KBM-7 (cell line): ENCODE measurements at regions not wholly inside any gene's neighbourhood (a gene's known extent, or its start where the extent isn't known, plus 50 kb on each side); places are given as distances from the start of the nearest gene placed in this dataset.

Experiments
- DNase-seq: peaks from one replicate; pipeline ENCODE4 v3.0.0-alpha.2; 2015
- in situ Hi-C: fragments of 300-500 bp; cut with MboI; formaldehyde crosslinking; loops from 2 replicates; pipeline ENCODE4 v1.14.3; 2020; ENCODE audit warnings: low sequenced_read_pairs, low pct_unique_long_range_greater_than_20kb, mixed read lengths

- DNase-seq: no peak
- in situ Hi-C loops: no loop called here
Measured at GRCh38 chr15:47157827-47158226, 559.5 kb upstream of the SEMA6D start.

DNA sequence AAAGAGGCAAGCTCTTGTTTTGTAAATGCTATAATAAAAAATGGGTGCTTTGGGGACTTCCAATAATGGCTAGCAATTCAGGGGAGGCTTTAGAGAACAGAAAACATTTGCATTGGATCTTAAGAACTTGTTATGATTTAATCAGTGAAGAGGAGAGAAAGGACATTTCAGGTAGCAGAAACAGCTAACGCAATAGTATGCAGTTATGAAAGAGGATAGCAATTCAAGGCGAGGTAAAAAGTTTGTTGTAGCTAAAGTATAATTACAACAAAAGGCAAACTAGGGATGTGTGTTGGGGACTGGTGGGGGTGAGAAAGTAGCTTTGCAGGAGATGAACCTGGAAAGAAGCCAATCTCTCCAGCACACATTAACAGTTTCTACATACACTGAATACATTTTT is 558.7 kb upstream of the SEMA6D start:
- no peak for DNase-seq

DNA sequence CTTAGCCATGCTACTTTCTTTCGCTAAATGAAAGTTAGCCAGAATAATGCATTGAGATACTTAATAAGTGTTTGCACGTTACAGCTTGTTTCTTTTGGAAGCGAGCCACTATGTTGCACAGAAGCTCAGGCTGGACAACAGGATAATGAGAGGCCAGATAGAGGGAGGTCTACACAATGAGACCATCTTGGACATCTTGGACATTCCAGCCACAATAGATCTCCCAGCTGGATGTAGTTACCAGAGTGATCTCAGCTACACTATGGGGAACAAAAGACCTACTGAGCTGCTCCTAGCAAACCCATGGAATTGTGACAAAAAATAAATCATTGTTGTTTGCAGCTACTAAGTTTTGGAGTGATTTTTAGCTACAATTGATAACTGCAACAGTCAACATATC is 540.1 kb upstream of the SEMA6D start:
- in situ Hi-C loops: no loop called here

More for the DNA sequence above, 558.7 kb upstream of the SEMA6D start:
- in situ Hi-C loops: no loop called here

GRCh38 chr15:47179988-47180387 is 537.3 kb upstream of the SEMA6D start:
- in situ Hi-C loops: no loop called here
- no peak for DNase-seq

More for the DNA sequence above, 540.1 kb upstream of the SEMA6D start:
- no peak for DNase-seq

DNA sequence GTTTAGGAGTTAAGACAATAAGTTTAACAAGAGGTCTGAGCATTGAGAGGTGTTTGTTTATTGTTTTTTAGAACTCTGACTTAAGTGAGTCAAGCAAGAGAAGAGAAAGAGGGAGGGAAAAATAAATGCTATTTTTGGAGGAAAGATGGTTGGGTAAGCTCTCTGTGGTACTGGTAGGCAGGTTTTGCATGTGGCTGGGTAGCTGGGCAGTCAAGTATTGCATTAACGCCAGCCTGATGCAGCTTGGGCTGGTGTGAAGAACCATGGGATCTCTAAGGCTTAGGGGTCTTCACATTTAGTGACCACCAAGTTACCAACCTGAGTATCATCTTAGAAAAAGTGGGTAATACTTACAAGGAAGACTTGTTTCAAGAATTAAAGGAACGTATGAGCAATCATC is 534.5 kb upstream of the SEMA6D start:
- in situ Hi-C loops: no loop called here
- DNase-seq: no peak

- in situ Hi-C loops: no loop called here
- no peak for DNase-seq
Measured at GRCh38 chr15:47184003-47184907, 533.0 kb upstream of the SEMA6D start.

- in situ Hi-C loops: no loop called here
Measured at GRCh38 chr15:47184908-47185801, 532.1 kb upstream of the SEMA6D start.

GRCh38 chr15:47186075-47186474 is 531.2 kb upstream of the SEMA6D start:
- in situ Hi-C loops: no loop called here
- no peak for DNase-seq

More at GRCh38 chr15:47184908-47185801, 532.1 kb upstream of the SEMA6D start:
- no peak for DNase-seq

DNA sequence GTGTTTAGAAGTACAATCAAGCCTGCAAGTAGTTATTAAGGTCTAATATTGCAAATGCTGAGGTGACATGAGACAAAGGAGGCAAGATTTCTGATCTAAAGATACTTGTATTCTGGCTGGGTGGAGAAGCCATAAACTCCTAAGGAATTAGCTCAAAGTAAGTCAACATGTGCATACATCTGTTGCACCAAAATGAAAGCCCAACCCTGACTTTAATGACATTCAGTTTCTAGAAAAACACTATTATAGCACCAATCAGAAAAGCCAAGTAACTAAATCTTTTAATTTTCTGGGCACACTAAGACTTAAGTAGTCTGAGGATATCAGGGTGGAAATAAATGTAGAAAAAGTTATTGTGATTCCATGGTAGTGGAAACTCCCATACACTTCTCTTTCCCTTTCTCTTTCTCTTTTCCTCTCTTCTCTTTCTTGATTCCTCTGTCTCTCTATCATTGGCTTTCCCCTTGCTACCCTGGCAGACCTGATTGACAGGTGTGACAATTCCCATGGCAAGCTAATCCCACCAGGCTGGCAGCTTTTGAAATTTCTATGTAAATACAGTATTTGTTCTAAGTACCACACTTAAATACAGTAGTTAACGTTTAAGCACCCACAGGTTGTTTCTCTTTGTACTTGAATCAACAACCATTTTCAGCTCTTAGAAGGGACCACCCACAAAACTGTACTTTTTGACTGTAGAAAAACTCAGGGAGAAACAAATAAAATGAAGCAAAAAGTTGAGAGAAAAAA is 528.4 kb upstream of the SEMA6D start:
- in situ Hi-C loops: no loop called here
- DNase-seq: no peak

- in situ Hi-C loops: no loop called here
- DNase-seq: peak; percentile 6
Measured at GRCh38 chr15:47194718-47195117, 522.6 kb upstream of the SEMA6D start.

DNA sequence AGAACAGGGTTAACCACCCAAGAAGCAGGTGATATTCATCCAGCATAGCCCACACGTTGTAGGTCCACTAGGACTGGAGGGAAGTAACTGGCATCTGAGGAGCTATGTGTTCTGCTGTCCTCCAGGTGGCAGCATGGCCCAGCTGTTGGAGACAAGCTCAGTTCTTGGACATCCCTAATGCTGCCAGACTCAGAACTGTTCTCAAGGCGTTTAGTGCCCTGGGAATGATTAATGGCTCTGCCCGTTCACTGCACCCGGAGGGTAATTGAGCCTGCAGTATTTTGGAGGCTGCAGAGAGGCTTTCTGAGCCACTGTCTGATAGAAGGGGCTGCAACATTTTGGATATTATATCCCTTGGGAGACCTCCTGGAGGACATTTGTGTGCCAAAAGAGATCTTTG is 521.3 kb upstream of the SEMA6D start:
- peak; percentile 48 for DNase-seq
- in situ Hi-C loops: no loop called here

GRCh38 chr15:47203993-47204392 is 513.3 kb upstream of the SEMA6D start:
- in situ Hi-C loops: no loop called here

GRCh38 chr15:47206358-47206978 is 510.8 kb upstream of the SEMA6D start:
- DNase-seq: no peak
- in situ Hi-C loops: no loop called here

More at GRCh38 chr15:47203993-47204392, 513.3 kb upstream of the SEMA6D start:
- no peak for DNase-seq

DNA sequence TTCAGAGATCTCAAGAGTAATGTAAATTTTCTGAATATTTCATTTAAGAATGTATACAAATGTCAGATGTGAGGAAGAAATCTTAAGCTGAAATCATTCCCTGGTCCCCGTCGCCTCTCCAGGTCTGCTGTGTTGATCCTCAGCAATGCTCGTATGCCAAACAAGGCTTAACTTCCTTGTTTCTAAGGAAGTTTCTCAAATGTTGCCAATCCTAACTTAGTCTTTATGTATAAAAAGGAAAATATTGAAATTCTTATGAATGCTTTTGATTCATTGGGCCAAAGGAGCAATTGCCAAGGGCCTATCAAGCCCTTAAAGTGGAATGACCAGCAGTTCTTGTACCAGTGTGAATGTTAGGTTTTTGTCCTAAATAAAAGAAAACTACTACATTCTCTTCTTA is 507.7 kb upstream of the SEMA6D start:
- DNase-seq: no peak
- in situ Hi-C loops: no loop called here

- DNase-seq: no peak
- in situ Hi-C loops: no loop called here
Measured at GRCh38 chr15:47212222-47213010, 504.9 kb upstream of the SEMA6D start.

DNA sequence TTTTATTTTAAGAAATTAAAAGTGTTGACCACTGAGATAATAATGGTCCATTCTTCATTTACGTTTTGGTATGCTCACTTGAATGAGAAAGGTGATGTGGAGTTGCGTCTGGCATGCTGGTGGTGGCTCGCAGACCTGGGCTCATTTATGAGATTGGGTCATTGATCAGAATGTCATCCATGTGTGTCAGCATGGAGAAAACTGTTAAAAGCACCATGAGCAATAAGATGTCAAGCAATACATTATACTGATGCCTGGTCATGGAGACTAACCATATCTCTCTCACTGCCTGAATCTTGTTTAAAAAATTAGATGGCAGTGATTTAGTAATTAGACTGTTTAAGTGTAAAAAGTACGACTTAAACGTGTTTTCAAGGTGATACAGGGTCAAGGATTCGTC is 503.4 kb upstream of the SEMA6D start:
- DNase-seq: no peak
- in situ Hi-C loops: no loop called here

DNA sequence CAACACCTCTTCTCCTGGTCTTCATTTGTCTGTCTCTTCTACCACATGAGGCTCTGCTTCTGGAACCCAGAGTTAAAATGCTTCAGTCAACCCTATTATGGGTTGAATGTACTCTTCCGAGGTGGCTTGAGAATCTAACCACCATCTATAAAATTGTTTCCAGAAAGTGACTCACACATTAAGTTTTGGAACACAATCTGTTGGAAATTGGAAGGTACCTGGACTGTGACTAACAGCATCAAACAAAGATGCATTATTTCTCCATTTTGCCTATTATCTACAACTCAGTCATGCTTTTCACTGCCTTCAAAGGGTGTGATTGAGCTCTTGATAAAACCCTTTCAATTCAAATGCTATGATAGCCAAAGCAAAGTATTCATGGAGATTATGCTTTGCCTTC is 499.0 kb upstream of the SEMA6D start:
- in situ Hi-C loops: no loop called here
- no peak for DNase-seq

- DNase-seq: no peak
- in situ Hi-C loops: no loop called here
Measured at GRCh38 chr15:47244361-47244760, 472.9 kb upstream of the SEMA6D start.
